ENCODE measurements at regions not wholly inside any gene's neighbourhood (a gene's known extent, or its start where the extent isn't known, plus 50 kb on each side); places are given as distances from the start of the nearest gene placed in this dataset.

DNA sequence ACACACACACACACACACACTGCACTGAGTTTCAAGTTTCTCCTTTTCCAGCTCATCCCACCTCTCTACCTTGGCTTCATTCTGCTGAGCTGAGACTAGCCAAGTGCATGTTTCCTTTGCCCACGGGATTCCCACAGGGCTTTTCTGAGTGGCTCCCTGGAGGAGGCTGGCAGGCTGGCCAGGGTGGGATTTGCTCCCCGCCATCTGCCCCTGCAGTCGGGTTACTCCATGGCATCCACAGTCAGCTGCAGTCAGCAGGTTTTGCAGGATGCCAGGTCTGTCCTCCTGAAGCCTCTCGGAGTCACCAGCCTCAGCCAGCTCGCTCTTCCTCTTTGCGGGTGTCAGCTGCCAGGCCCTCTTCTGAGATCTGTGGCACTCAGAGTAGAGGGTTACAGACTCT, 783.7 kb upstream of the SOX11 start:
- TF ChIP-seq EZH2 (IDR thresholded peaks at IDR 0.05) (no peak), POLR2A (IDR thresholded peaks at IDR 0.05; ENCODE audit: borderline replicate concordance, extremely low read depth, insufficient read depth, insufficient read length) (no peak), CTCF (IDR thresholded peaks at IDR 0.05 in 2 of 3, conservative IDR thresholded peaks at IDR 0.05 in 1 of 3; ENCODE audit: borderline replicate concordance in 1 of 3, insufficient read depth in 1 of 3, low read depth in 2 of 3, low read length in 2 of 3) (no peak), SRF (IDR thresholded peaks at IDR 0.05; ENCODE audit: low read depth) (no peak), ZNF274 (IDR thresholded peaks at IDR 0.05; ENCODE audit: low read depth, low read length) (no peak), CEBPB (IDR thresholded peaks at IDR 0.05; ENCODE audit: low read depth) (no peak), YY1 (IDR thresholded peaks at IDR 0.05; ENCODE audit: extremely low read depth, insufficient replicate concordance, low read depth, low read length) (no peak), MAX (IDR thresholded peaks at IDR 0.05) (no peak), CBX3 (IDR thresholded peaks at IDR 0.05; ENCODE audit: low read depth) (no peak), POLR2AphosphoS5 (IDR thresholded peaks at IDR 0.05; ENCODE audit: low read depth, low read length) (no peak)
